ENCODE measurements at regions not wholly inside any gene's neighbourhood (a gene's known extent, or its start where the extent isn't known, plus 50 kb on each side); places are given as distances from the start of the nearest gene placed in this dataset.

- H3K9ac ChIP-seq (ENCODE audit: low read depth in 2 of 2, low read length in 2 of 2): no peak overlapping the region
- no peaks in the 10 kb centered on the region for H3K27me3 ChIP-seq
- no peaks in the 10 kb centered on the region for H3K36me3 ChIP-seq
- intact Hi-C loops (cut with DNase I): no loop called here
- no peak overlapping the region for H3K27ac ChIP-seq
- no peaks in the 10 kb centered on the region for H3K9me3 ChIP-seq
- DNase-seq: no peak
- H3K4me1 ChIP-seq: no peaks in the 10 kb centered on the region
- no peak for TF ChIP-seq CTCF (IDR thresholded peaks at IDR 0.05)
- H3K4me3 ChIP-seq: no peak overlapping the region
Measured at GRCh38 chr19:30314056-30314804, 58.0 kb upstream of the ZNF536 start.

GRCh38 chr19:30314805-30315155 lies 57.4 kb upstream of the ZNF536 start:
- Histone ChIP-seq H3K27ac (no peak overlapping the region), H3K4me3 (no peak overlapping the region), H3K36me3 (no peaks in the 10 kb centered on the region), H3K9me3 (no peaks in the 10 kb centered on the region), H3K9ac (ENCODE audit: low read depth in 2 of 2, low read length in 2 of 2) (no peak overlapping the region), H3K4me1 (no peaks in the 10 kb centered on the region), H3K27me3 (no peaks in the 10 kb centered on the region)
- no peak for DNase-seq
- intact Hi-C loops (cut with DNase I): no loop called here
- no peak for TF ChIP-seq CTCF (IDR thresholded peaks at IDR 0.05)

- H3K27ac ChIP-seq: no peak overlapping the region
- H3K36me3 ChIP-seq: no peaks in the 10 kb centered on the region
- no peaks in the 10 kb centered on the region for H3K4me1 ChIP-seq
- no peaks in the 10 kb centered on the region for H3K9me3 ChIP-seq
- intact Hi-C loops (cut with DNase I): no loop called here
- TF ChIP-seq CTCF (IDR thresholded peaks at IDR 0.05): no peak
- no peak for DNase-seq
- H3K9ac ChIP-seq (ENCODE audit: low read depth in 2 of 2, low read length in 2 of 2): no peak overlapping the region
- H3K27me3 ChIP-seq: no peaks in the 10 kb centered on the region
- H3K4me3 ChIP-seq: no peak overlapping the region
Measured at GRCh38 chr19:30315159-30315558, 57.0 kb upstream of the ZNF536 start.

- H3K4me3 ChIP-seq: no peak overlapping the region
- no peaks in the 10 kb centered on the region for H3K36me3 ChIP-seq
- no peak for DNase-seq
- no peak overlapping the region for H3K9ac ChIP-seq (ENCODE audit: low read depth in 2 of 2, low read length in 2 of 2)
- no peak overlapping the region for H3K27ac ChIP-seq
- TF ChIP-seq CTCF (IDR thresholded peaks at IDR 0.05): no peak
- no peaks in the 10 kb centered on the region for H3K4me1 ChIP-seq
- H3K9me3 ChIP-seq: no peaks in the 10 kb centered on the region
- H3K27me3 ChIP-seq: no peaks in the 10 kb centered on the region
- intact Hi-C loops (cut with DNase I): no loop called here
Measured at GRCh38 chr19:30316000-30316491, 56.1 kb upstream of the ZNF536 start.

GRCh38 chr19:30316560-30317106 lies 55.6 kb upstream of the ZNF536 start:
- no peak overlapping the region for H3K27ac ChIP-seq
- intact Hi-C loops (cut with DNase I): no loop called here
- H3K4me3 ChIP-seq: no peak overlapping the region
- no peak for DNase-seq
- no peaks in the 10 kb centered on the region for H3K36me3 ChIP-seq
- H3K27me3 ChIP-seq: no peaks in the 10 kb centered on the region
- no peak overlapping the region for H3K9ac ChIP-seq (ENCODE audit: low read depth in 2 of 2, low read length in 2 of 2)
- no peaks in the 10 kb centered on the region for H3K9me3 ChIP-seq
- no peaks in the 10 kb centered on the region for H3K4me1 ChIP-seq
- no peak for TF ChIP-seq CTCF (IDR thresholded peaks at IDR 0.05)
